ENCODE measurements at regions not wholly inside any gene's neighbourhood (a gene's known extent, or its start where the extent isn't known, plus 50 kb on each side); places are given as distances from the start of the nearest gene placed in this dataset.

GRCh38 chr5:165502893-165503691 is 1997.7 kb downstream of the MAT2B start:
- TF ChIP-seq, protein P1, sequence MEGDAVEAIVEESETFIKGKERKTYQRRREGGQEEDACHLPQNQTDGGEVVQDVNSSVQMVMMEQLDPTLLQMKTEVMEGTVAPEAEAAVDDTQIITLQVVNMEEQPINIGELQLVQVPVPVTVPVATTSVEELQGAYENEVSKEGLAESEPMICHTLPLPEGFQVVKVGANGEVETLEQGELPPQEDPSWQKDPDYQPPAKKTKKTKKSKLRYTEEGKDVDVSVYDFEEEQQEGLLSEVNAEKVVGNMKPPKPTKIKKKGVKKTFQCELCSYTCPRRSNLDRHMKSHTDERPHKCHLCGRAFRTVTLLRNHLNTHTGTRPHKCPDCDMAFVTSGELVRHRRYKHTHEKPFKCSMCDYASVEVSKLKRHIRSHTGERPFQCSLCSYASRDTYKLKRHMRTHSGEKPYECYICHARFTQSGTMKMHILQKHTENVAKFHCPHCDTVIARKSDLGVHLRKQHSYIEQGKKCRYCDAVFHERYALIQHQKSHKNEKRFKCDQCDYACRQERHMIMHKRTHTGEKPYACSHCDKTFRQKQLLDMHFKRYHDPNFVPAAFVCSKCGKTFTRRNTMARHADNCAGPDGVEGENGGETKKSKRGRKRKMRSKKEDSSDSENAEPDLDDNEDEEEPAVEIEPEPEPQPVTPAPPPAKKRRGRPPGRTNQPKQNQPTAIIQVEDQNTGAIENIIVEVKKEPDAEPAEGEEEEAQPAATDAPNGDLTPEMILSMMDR (IDR thresholded peaks at IDR 0.05; ENCODE audit: poor library complexity): no peak
- no peak for TF ChIP-seq EZH2phosphoT487 (IDR thresholded peaks at IDR 0.05; ENCODE audit: low read depth, severe bottlenecking, unreplicated experiment)

All from hepatocyte (in vitro differentiated cells).